ENCODE measurements at regions not wholly inside any gene's neighbourhood (a gene's known extent, or its start where the extent isn't known, plus 50 kb on each side); places are given as distances from the start of the nearest gene placed in this dataset.

GRCh38 chr16:9411426-9411825, 320.0 kb downstream of the HAPSTR1 start:
- TF ChIP-seq CTCF (IDR thresholded peaks at IDR 0.05) (no peak), POLR2AphosphoS5 (IDR thresholded peaks at IDR 0.05) (no peak), POLR2A (IDR thresholded peaks at IDR 0.05) (no peak)
- intact Hi-C loops (cut with DNase I; ENCODE audit: low total_unique reads), result no loop called here
- no peak overlapping the region for H3K27ac ChIP-seq
- H3K4me3 ChIP-seq, result no peak overlapping the region
- no peak for DNase-seq (ENCODE audit: low spot score in 2 of 2)
- H3K36me3 ChIP-seq, result no peaks in the 10 kb centered on the region
- H3K27me3 ChIP-seq, result no peaks in the 10 kb centered on the region
- H3K4me1 ChIP-seq, result no peaks in the 10 kb centered on the region
- peaks cover 0 to 6% of the 10 kb centered on the region in 2 donors for H3K9me3 ChIP-seq

DNA sequence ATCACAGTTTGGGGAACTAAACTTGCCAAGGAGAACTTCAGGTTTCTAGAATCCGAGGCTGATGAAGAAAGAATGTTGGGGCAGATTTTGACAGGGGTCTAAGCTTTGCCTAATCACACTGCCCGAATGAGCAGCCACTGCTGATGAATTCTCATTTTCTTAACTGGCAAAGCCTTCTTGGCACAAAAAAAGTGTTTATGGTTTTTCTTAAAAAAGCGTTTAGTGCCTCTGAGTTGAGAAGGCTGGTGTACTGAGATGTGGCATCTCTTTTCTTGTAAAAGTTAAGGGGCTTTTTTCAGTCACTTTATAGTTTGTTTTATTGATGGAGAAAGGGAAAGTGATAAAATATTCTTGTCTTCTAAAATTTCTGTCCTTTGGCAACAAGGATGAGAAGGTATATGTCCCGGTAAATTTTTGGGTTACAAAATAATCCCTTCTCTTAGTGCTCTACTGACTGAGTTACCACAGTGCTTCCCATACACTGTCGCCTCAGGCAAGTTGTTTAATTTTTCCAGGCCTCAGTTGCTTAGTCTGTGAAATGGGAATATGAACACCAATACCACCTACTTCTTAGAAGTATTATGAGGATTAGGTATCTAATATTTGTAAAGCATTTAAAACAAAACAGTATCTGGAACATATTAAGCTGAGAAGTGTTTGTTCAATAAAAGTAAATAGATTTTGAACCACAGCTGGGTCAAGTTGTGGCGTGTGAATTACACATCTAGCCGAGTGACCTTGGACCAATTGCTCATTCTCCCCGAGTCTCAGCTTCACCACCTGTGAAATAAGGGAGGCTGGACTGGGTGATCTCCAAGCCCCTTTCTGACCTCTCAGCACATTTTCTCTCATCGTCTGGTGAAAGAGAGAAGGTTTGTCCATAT, 320.8 kb downstream of the HAPSTR1 start:
- Histone ChIP-seq H3K4me1 (no peaks in the 10 kb centered on the region), H3K27ac (no peak overlapping the region), H3K4me3 (no peak overlapping the region), H3K27me3 (no peaks in the 10 kb centered on the region), H3K36me3 (no peaks in the 10 kb centered on the region), H3K9me3 (peaks cover 0 to 10% of the 10 kb centered on the region in 2 donors)
- intact Hi-C loops (cut with DNase I; ENCODE audit: low total_unique reads), result no loop called here
- TF ChIP-seq POLR2A (IDR thresholded peaks at IDR 0.05) (no peak), POLR2AphosphoS5 (IDR thresholded peaks at IDR 0.05) (no peak), CTCF (IDR thresholded peaks at IDR 0.05) (no peak)
- DNase-seq (ENCODE audit: low spot score in 2 of 2), result no peak

- intact Hi-C loops (cut with DNase I; ENCODE audit: low total_unique reads), result no loop called here
- Histone ChIP-seq H3K27ac (no peak overlapping the region), H3K9me3 (peaks cover 0 to 13% of the 10 kb centered on the region in 2 donors), H3K27me3 (no peaks in the 10 kb centered on the region), H3K36me3 (no peaks in the 10 kb centered on the region), H3K4me1 (no peaks in the 10 kb centered on the region), H3K4me3 (no peak overlapping the region)
- TF ChIP-seq POLR2A (IDR thresholded peaks at IDR 0.05), result no peak
- TF ChIP-seq CTCF (IDR thresholded peaks at IDR 0.05), result no peak
- TF ChIP-seq POLR2AphosphoS5 (IDR thresholded peaks at IDR 0.05), result no peak
- DNase-seq (ENCODE audit: low spot score in 2 of 2), result no peak
Measured at GRCh38 chr16:9412915-9413264, 321.4 kb downstream of the HAPSTR1 start.

DNA sequence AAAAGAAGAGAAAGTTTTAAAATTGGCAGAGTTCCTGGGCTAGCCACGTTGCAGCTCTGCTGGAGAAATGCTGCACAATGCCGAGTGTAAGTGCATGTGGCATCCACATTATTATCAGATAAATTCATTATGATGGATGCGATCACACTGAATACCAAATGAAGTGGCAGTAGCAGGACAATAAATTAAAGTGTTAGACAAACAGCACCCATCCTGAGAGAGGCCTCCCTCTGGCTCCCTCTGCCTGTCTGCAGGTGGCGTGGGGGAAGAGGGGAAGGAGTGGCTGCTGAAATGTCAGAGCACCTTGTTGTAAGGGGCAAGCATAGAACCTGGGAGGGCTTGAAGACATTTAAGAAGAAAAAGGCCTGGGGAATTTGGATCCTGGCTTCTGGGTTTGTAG, 324.1 kb downstream of the HAPSTR1 start:
- Histone ChIP-seq H3K36me3 (no peaks in the 10 kb centered on the region), H3K9me3 (peaks cover 0 to 13% of the 10 kb centered on the region in 2 donors), H3K27me3 (no peaks in the 10 kb centered on the region), H3K27ac (no peak overlapping the region), H3K4me3 (no peak overlapping the region), H3K4me1 (no peaks in the 10 kb centered on the region)
- no peak for TF ChIP-seq POLR2AphosphoS5 (IDR thresholded peaks at IDR 0.05)
- DNase-seq (ENCODE audit: low spot score in 2 of 2), result no peak
- intact Hi-C loops (cut with DNase I; ENCODE audit: low total_unique reads), result no loop called here

- intact Hi-C loops (cut with DNase I; ENCODE audit: low total_unique reads), result no loop called here
- peaks cover 0 to 6% of the 10 kb centered on the region in 2 donors for H3K27me3 ChIP-seq
- no peaks in the 10 kb centered on the region for H3K36me3 ChIP-seq
- H3K4me1 ChIP-seq, result no peaks in the 10 kb centered on the region
- peaks cover 0 to 13% of the 10 kb centered on the region in 2 donors for H3K9me3 ChIP-seq
- no peak overlapping the region for H3K4me3 ChIP-seq
- TF ChIP-seq POLR2AphosphoS5 (IDR thresholded peaks at IDR 0.05), result no peak
- no peak overlapping the region for H3K27ac ChIP-seq
- DNase-seq (ENCODE audit: low spot score in 2 of 2), result no peak
Measured at GRCh38 chr16:9417898-9418297, 326.5 kb downstream of the HAPSTR1 start.

DNA sequence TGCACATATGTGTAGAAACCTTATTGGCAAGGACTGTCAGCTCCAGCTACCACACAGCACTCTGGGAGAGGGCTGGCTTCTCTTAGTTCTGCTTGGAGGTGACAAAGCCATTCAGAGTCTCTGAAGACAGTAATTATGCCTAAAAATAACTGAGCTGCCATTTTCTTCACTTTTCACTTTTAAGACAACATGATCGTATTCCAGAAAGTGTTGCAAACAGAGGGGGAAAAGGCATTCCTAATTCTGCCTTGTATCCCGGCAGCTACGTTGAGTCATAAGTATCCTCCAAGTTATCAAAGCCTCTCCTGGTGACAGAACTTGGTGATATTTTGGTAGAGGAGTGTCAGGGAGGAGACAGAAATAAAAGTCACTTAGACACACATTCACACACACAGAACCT, 327.7 kb downstream of the HAPSTR1 start:
- TF ChIP-seq CTCF (IDR thresholded peaks at IDR 0.05) (no peak), POLR2AphosphoS5 (IDR thresholded peaks at IDR 0.05) (no peak), POLR2A (IDR thresholded peaks at IDR 0.05) (no peak)
- intact Hi-C loops (cut with DNase I; ENCODE audit: low total_unique reads), result no loop called here

More for the DNA sequence above, 327.7 kb downstream of the HAPSTR1 start:
- no peak for DNase-seq (ENCODE audit: low spot score in 2 of 2)
- Histone ChIP-seq H3K27ac (no peak overlapping the region), H3K27me3 (peaks cover 0 to 6% of the 10 kb centered on the region in 2 donors), H3K36me3 (no peaks in the 10 kb centered on the region), H3K4me3 (no peak overlapping the region), H3K4me1 (no peaks in the 10 kb centered on the region), H3K9me3 (peaks cover 0 to 13% of the 10 kb centered on the region in 2 donors)

Data from breast epithelium (tissue), 4 donors.